NCI-H187 treated with DMSO at 0.1 percent for 48 hours (cell line): ENCODE measurements at regions not wholly inside any gene's neighbourhood (a gene's known extent, or its start where the extent isn't known, plus 50 kb on each side); places are given as distances from the start of the nearest gene placed in this dataset.

Experiments used
- DNase-seq: peaks from one replicate; lab custom pipeline; 2025; lab: John Stamatoyannopoulos, UW

- no peak for DNase-seq
Measured at GRCh38 chr16:85173981-85174751, 61.9 kb upstream of the CIBAR2 start.

- DNase-seq, result no peak
Measured at GRCh38 chr16:85174871-85175723, 62.8 kb upstream of the CIBAR2 start.

- DNase-seq, result no peak
Measured at GRCh38 chr16:85175724-85176233, 63.5 kb upstream of the CIBAR2 start.

- DNase-seq, result no peak
Measured at GRCh38 chr16:85176541-85177447, 64.5 kb upstream of the CIBAR2 start.

- DNase-seq, result no peak
Measured at GRCh38 chr16:85177448-85177846, 65.2 kb upstream of the CIBAR2 start.

GRCh38 chr16:85178006-85178591 is 65.8 kb upstream of the CIBAR2 start:
- DNase-seq, result no peak

- no peak for DNase-seq
Measured at GRCh38 chr16:85178596-85178995, 66.3 kb upstream of the CIBAR2 start.

GRCh38 chr16:85179344-85180046 is 67.2 kb upstream of the CIBAR2 start:
- DNase-seq, result no peak

GRCh38 chr16:85180047-85180826 is 68.0 kb upstream of the CIBAR2 start:
- DNase-seq, result no peak

GRCh38 chr16:85180827-85181738 is 68.8 kb upstream of the CIBAR2 start:
- DNase-seq, result no peak

GRCh38 chr16:85181739-85182129 is 69.5 kb upstream of the CIBAR2 start:
- DNase-seq, result no peak

GRCh38 chr16:85182286-85182685 is 70.0 kb upstream of the CIBAR2 start:
- no peak for DNase-seq

- no peak for DNase-seq
Measured at GRCh38 chr16:85182774-85183173, 70.5 kb upstream of the CIBAR2 start.

GRCh38 chr16:85183564-85183963 is 71.3 kb upstream of the CIBAR2 start:
- no peak for DNase-seq

GRCh38 chr16:85184404-85184803 is 72.1 kb upstream of the CIBAR2 start:
- no peak for DNase-seq

- DNase-seq, result no peak
Measured at GRCh38 chr16:85185303-85186100, 73.2 kb upstream of the CIBAR2 start.

GRCh38 chr16:85187002-85187401 is 74.7 kb upstream of the CIBAR2 start:
- DNase-seq, result no peak

- no peak for DNase-seq
Measured at GRCh38 chr16:85187447-85187846, 75.2 kb upstream of the CIBAR2 start.
